ENCODE measurements at regions not wholly inside any gene's neighbourhood (a gene's known extent, or its start where the extent isn't known, plus 50 kb on each side); places are given as distances from the start of the nearest gene placed in this dataset.

GRCh38 chr4:43379016-43379415 is 486.5 kb downstream of the GRXCR1 start:
- TF ChIP-seq SUZ12 (IDR thresholded peaks at IDR 0.05; ENCODE audit: extremely low read depth, insufficient read depth, insufficient read length) (no peak), ZNF274 (IDR thresholded peaks at IDR 0.05; ENCODE audit: low read depth, low read length) (no peak), YY1 (IDR thresholded peaks at IDR 0.05; ENCODE audit: insufficient read depth, insufficient read length) (no peak)
- H3K27me3 ChIP-seq (ENCODE audit: insufficient read depth, insufficient read length), result no peaks in the 10 kb centered on the region
- no peak for DNase-seq (ENCODE audit: low read depth, low spot score)
- H3K36me3 ChIP-seq (ENCODE audit: insufficient read depth, insufficient read length, low read length), result no peaks in the 10 kb centered on the region
- H3K4me1 ChIP-seq (ENCODE audit: insufficient read depth, insufficient read length), result no peaks in the 10 kb centered on the region
- no peak overlapping the region for H3K4me3 ChIP-seq (ENCODE audit: insufficient read length, low read depth)
- no peak overlapping the region for H3K9ac ChIP-seq (ENCODE audit: insufficient read length, low read depth)
- no peaks in the 10 kb centered on the region for H3K9me3 ChIP-seq (ENCODE audit: insufficient read depth, low read length)

- Histone ChIP-seq H3K9ac (ENCODE audit: insufficient read length, low read depth) (no peak overlapping the region), H3K36me3 (ENCODE audit: insufficient read depth, insufficient read length, low read length) (no peaks in the 10 kb centered on the region), H3K4me3 (ENCODE audit: insufficient read length, low read depth) (no peak overlapping the region), H3K4me1 (ENCODE audit: insufficient read depth, insufficient read length) (no peaks in the 10 kb centered on the region), H3K27me3 (ENCODE audit: insufficient read depth, insufficient read length) (no peaks in the 10 kb centered on the region), H3K9me3 (ENCODE audit: insufficient read depth, low read length) (no peaks in the 10 kb centered on the region)
- DNase-seq (ENCODE audit: low read depth, low spot score), result peak; percentile 8
- TF ChIP-seq YY1 (IDR thresholded peaks at IDR 0.05; ENCODE audit: insufficient read depth, insufficient read length) (no peak), ZNF274 (IDR thresholded peaks at IDR 0.05; ENCODE audit: low read depth, low read length) (no peak), SUZ12 (IDR thresholded peaks at IDR 0.05; ENCODE audit: extremely low read depth, insufficient read depth, insufficient read length) (no peak)
Measured at GRCh38 chr4:43380093-43380492, 487.6 kb downstream of the GRXCR1 start.

- H3K27me3 ChIP-seq (ENCODE audit: insufficient read depth, insufficient read length), result no peaks in the 10 kb centered on the region
- TF ChIP-seq SUZ12 (IDR thresholded peaks at IDR 0.05; ENCODE audit: extremely low read depth, insufficient read depth, insufficient read length) (no peak), ZNF274 (IDR thresholded peaks at IDR 0.05; ENCODE audit: low read depth, low read length) (no peak), YY1 (IDR thresholded peaks at IDR 0.05; ENCODE audit: insufficient read depth, insufficient read length) (no peak)
- H3K9ac ChIP-seq (ENCODE audit: insufficient read length, low read depth), result no peak overlapping the region
- DNase-seq (ENCODE audit: low read depth, low spot score), result no peak
- no peaks in the 10 kb centered on the region for H3K9me3 ChIP-seq (ENCODE audit: insufficient read depth, low read length)
- no peaks in the 10 kb centered on the region for H3K4me1 ChIP-seq (ENCODE audit: insufficient read depth, insufficient read length)
- H3K36me3 ChIP-seq (ENCODE audit: insufficient read depth, insufficient read length, low read length), result no peaks in the 10 kb centered on the region
- H3K4me3 ChIP-seq (ENCODE audit: insufficient read length, low read depth), result no peak overlapping the region
Measured at GRCh38 chr4:43391069-43391468, 498.6 kb downstream of the GRXCR1 start.

GRCh38 chr4:43394976-43395375 is 502.5 kb downstream of the GRXCR1 start:
- DNase-seq (ENCODE audit: low read depth, low spot score), result no peak
- TF ChIP-seq ZNF274 (IDR thresholded peaks at IDR 0.05; ENCODE audit: low read depth, low read length), result no peak
- TF ChIP-seq SUZ12 (IDR thresholded peaks at IDR 0.05; ENCODE audit: extremely low read depth, insufficient read depth, insufficient read length), result no peak
- no peak for TF ChIP-seq YY1 (IDR thresholded peaks at IDR 0.05; ENCODE audit: insufficient read depth, insufficient read length)
- Histone ChIP-seq H3K4me3 (ENCODE audit: insufficient read length, low read depth) (no peak overlapping the region), H3K9ac (ENCODE audit: insufficient read length, low read depth) (no peak overlapping the region), H3K27me3 (ENCODE audit: insufficient read depth, insufficient read length) (no peaks in the 10 kb centered on the region), H3K36me3 (ENCODE audit: insufficient read depth, insufficient read length, low read length) (no peaks in the 10 kb centered on the region), H3K9me3 (ENCODE audit: insufficient read depth, low read length) (no peaks in the 10 kb centered on the region), H3K4me1 (ENCODE audit: insufficient read depth, insufficient read length) (no peaks in the 10 kb centered on the region)

GRCh38 chr4:43399726-43400125 is 507.2 kb downstream of the GRXCR1 start:
- H3K27me3 ChIP-seq (ENCODE audit: insufficient read depth, insufficient read length), result no peaks in the 10 kb centered on the region
- TF ChIP-seq ZNF274 (IDR thresholded peaks at IDR 0.05; ENCODE audit: low read depth, low read length), result no peak
- no peak for TF ChIP-seq SUZ12 (IDR thresholded peaks at IDR 0.05; ENCODE audit: extremely low read depth, insufficient read depth, insufficient read length)
- no peak for TF ChIP-seq YY1 (IDR thresholded peaks at IDR 0.05; ENCODE audit: insufficient read depth, insufficient read length)
- H3K4me1 ChIP-seq (ENCODE audit: insufficient read depth, insufficient read length), result no peaks in the 10 kb centered on the region
- DNase-seq (ENCODE audit: low read depth, low spot score), result no peak
- H3K9me3 ChIP-seq (ENCODE audit: insufficient read depth, low read length), result no peaks in the 10 kb centered on the region
- H3K36me3 ChIP-seq (ENCODE audit: insufficient read depth, insufficient read length, low read length), result no peaks in the 10 kb centered on the region
- H3K4me3 ChIP-seq (ENCODE audit: insufficient read length, low read depth), result no peak overlapping the region
- H3K9ac ChIP-seq (ENCODE audit: insufficient read length, low read depth), result no peak overlapping the region

- Histone ChIP-seq H3K27me3 (ENCODE audit: insufficient read depth, insufficient read length) (no peaks in the 10 kb centered on the region), H3K4me3 (ENCODE audit: insufficient read length, low read depth) (no peak overlapping the region), H3K36me3 (ENCODE audit: insufficient read depth, insufficient read length, low read length) (no peaks in the 10 kb centered on the region), H3K9me3 (ENCODE audit: insufficient read depth, low read length) (peaks cover 10% of the 10 kb centered on the region; the same call in 1 of the 2 replicates), H3K4me1 (ENCODE audit: insufficient read depth, insufficient read length) (no peaks in the 10 kb centered on the region), H3K9ac (ENCODE audit: insufficient read length, low read depth) (no peak overlapping the region)
- DNase-seq (ENCODE audit: low read depth, low spot score), result no peak
- no peak for TF ChIP-seq SUZ12 (IDR thresholded peaks at IDR 0.05; ENCODE audit: extremely low read depth, insufficient read depth, insufficient read length)
- no peak for TF ChIP-seq ZNF274 (IDR thresholded peaks at IDR 0.05; ENCODE audit: low read depth, low read length)
- no peak for TF ChIP-seq YY1 (IDR thresholded peaks at IDR 0.05; ENCODE audit: insufficient read depth, insufficient read length)
Measured at GRCh38 chr4:43402393-43402792, 509.9 kb downstream of the GRXCR1 start.

GRCh38 chr4:43410636-43411035 is 518.1 kb downstream of the GRXCR1 start:
- Histone ChIP-seq H3K4me1 (ENCODE audit: insufficient read depth, insufficient read length) (no peaks in the 10 kb centered on the region), H3K27me3 (ENCODE audit: insufficient read depth, insufficient read length) (no peaks in the 10 kb centered on the region), H3K9ac (ENCODE audit: insufficient read length, low read depth) (no peak overlapping the region), H3K4me3 (ENCODE audit: insufficient read length, low read depth) (no peak overlapping the region), H3K9me3 (ENCODE audit: insufficient read depth, low read length) (peaks cover 10% of the 10 kb centered on the region; the same call in 1 of the 2 replicates), H3K36me3 (ENCODE audit: insufficient read depth, insufficient read length, low read length) (no peaks in the 10 kb centered on the region)
- TF ChIP-seq SUZ12 (IDR thresholded peaks at IDR 0.05; ENCODE audit: extremely low read depth, insufficient read depth, insufficient read length), result no peak
- TF ChIP-seq ZNF274 (IDR thresholded peaks at IDR 0.05; ENCODE audit: low read depth, low read length), result no peak
- TF ChIP-seq YY1 (IDR thresholded peaks at IDR 0.05; ENCODE audit: insufficient read depth, insufficient read length), result no peak
- DNase-seq (ENCODE audit: low read depth, low spot score), result no peak
